Adrenal gland (tissue), 5 donors: ENCODE measurements at regions not wholly inside any gene's neighbourhood (a gene's known extent, or its start where the extent isn't known, plus 50 kb on each side); places are given as distances from the start of the nearest gene placed in this dataset.

ENCODE experiments used
- CTCF ChIP-seq, 6 experiments: fragments of 450-650 bp in 4 of 6; fragments of 200-600 bp in 2 of 6; sonication (generic) in 1 of 6; IDR thresholded peaks; 1 replicate in 5 of 6; 2 replicates in 1 of 6; pipeline versions ENCODE4 v1.5.1 to v1.8.0; 2016 to 2021; ENCODE audit warnings: antibody characterized with exemption in 6 of 6, mild to moderate bottlenecking in 2 of 6, moderate library complexity in 1 of 6
- POLR2A ChIP-seq, 2 donors: fragments of 450-650 bp; IDR thresholded peaks; one replicate each; pipeline ENCODE4 v1.6.1; 2017; ENCODE audit warnings: antibody characterized with exemption in 2 of 2, mild to moderate bottlenecking in 2 of 2, moderate library complexity in 1 of 2
- donor health status: DM: no; HTN: no; CAD: no.

GRCh38 chr3:182384221-182384620 is 409.1 kb upstream of the ATP11B start:
- TF ChIP-seq CTCF (IDR thresholded peaks at IDR 0.05) (no peak), POLR2A (IDR thresholded peaks at IDR 0.05) (no peak)
